ENCODE measurements at regions not wholly inside any gene's neighbourhood (a gene's known extent, or its start where the extent isn't known, plus 50 kb on each side); places are given as distances from the start of the nearest gene placed in this dataset.

DNA sequence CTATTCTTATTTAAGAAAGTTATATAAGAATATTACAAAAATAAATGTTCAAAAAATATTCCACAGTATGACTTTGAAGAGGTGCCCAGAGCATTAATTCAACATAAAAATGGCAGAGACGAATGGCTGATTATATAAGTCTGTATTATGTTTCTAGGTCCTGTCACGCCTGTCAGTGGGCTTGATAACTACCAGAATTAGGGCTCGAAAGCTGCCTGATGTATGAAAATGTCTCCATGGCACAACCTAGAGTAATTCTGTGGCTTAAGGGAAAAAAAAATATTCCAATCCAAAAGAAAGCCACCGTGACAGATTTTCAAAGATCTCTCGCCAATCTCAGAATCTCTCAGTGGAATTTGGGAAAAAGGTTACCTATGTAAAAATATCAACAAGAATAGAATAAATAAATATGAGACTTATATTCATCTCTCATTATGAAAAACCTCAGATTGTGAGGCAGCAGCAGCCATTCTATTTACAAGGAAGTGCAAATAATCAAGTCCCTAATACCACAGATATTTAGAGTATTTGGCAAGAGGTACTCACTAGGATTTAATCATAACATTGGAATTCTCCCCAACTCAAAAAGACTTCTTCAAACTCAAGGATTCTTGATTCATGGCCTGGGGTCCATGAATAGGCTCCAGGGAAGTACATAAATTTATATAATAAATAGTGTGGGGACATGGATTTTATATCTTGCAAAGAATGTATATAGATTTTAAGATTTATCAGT, 489.1 kb upstream of the INTU start:
- Histone ChIP-seq H4K20me1 (replicated peaks; ENCODE audit: control insufficient read depth, extremely low read depth, insufficient read depth, low read length) (no peaks in the 10 kb centered on the region), H3K4me2 (ENCODE audit: insufficient read depth, low read length) (no peak overlapping the region), H3K9me3 (replicated peaks; ENCODE audit: control insufficient read depth, insufficient read depth, low read length) (no peaks in the 10 kb centered on the region), H3K27ac (ENCODE audit: insufficient read depth, low read depth, low read length) (no peak overlapping the region), H3K4me3 (replicated peaks in 1 of 3; ENCODE audit: insufficient read depth in 1 of 3, low read depth in 1 of 3, low read length in 3 of 3) (no peak overlapping the region), H3K27me3 (ENCODE audit: control insufficient read depth in 2 of 2, insufficient read depth in 2 of 2, low read length in 2 of 2) (no peaks in the 10 kb centered on the region), H3K9ac (replicated peaks; ENCODE audit: extremely low read depth, insufficient read depth, low read length) (no peak overlapping the region), H2AFZ (ENCODE audit: low read depth, low read length) (no peak overlapping the region), H3K4me1 (ENCODE audit: control insufficient read depth, extremely low read depth, insufficient read depth, low read length) (no peaks in the 10 kb centered on the region), H3K36me3 (ENCODE audit: control insufficient read depth in 2 of 2, extremely low read depth in 1 of 2, insufficient read depth in 2 of 2, low read length in 2 of 2) (no peaks in the 10 kb centered on the region), H3K79me2 (ENCODE audit: control insufficient read depth, insufficient read depth, low read length) (no peaks in the 10 kb centered on the region), H3K9me1 (replicated peaks; ENCODE audit: control insufficient read depth, extremely low read depth, insufficient read depth, low read length) (no peaks in the 10 kb centered on the region)
- ChIA-PET CTCF (no interaction called here), POLR2A (no interaction called here)
- FAIRE-seq, result no peak
- TF ChIP-seq POLR2A (IDR thresholded peaks at IDR 0.05; ENCODE audit: low read depth, low read length) (no peak), POLR2AphosphoS5 (IDR thresholded peaks at IDR 0.05; ENCODE audit: insufficient read depth, low read depth, low read length) (no peak), MYC (IDR thresholded peaks at IDR 0.05; ENCODE audit: low read depth, low read length) (no peak), GATA2 (IDR thresholded peaks at IDR 0.05; ENCODE audit: insufficient read depth, insufficient read length, low read depth, low read length) (no peak), JUN (IDR thresholded peaks at IDR 0.05; ENCODE audit: borderline replicate concordance, insufficient read depth, insufficient read length, low read depth) (no peak), MAX (IDR thresholded peaks at IDR 0.05; ENCODE audit: insufficient read depth, insufficient read length) (no peak), EZH2 (IDR thresholded peaks at IDR 0.05; ENCODE audit: borderline replicate concordance, low read depth, low read length, severe bottlenecking) (no peak), FOS (IDR thresholded peaks at IDR 0.05; ENCODE audit: borderline replicate concordance, insufficient read depth, low read length) (no peak)
- TF ChIP-seq, protein P1, sequence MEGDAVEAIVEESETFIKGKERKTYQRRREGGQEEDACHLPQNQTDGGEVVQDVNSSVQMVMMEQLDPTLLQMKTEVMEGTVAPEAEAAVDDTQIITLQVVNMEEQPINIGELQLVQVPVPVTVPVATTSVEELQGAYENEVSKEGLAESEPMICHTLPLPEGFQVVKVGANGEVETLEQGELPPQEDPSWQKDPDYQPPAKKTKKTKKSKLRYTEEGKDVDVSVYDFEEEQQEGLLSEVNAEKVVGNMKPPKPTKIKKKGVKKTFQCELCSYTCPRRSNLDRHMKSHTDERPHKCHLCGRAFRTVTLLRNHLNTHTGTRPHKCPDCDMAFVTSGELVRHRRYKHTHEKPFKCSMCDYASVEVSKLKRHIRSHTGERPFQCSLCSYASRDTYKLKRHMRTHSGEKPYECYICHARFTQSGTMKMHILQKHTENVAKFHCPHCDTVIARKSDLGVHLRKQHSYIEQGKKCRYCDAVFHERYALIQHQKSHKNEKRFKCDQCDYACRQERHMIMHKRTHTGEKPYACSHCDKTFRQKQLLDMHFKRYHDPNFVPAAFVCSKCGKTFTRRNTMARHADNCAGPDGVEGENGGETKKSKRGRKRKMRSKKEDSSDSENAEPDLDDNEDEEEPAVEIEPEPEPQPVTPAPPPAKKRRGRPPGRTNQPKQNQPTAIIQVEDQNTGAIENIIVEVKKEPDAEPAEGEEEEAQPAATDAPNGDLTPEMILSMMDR (IDR thresholded peaks at IDR 0.05; ENCODE audit: extremely low read depth in 1 of 2, insufficient read depth in 1 of 2, low read depth in 1 of 2, low read length in 2 of 2), result no peak
- no peak for DNase-seq (ENCODE audit: low read depth, low spot score)
- no TSS peak for BruUV-seq (replicated peaks)
- dilution Hi-C loops (cut with MboI; ENCODE audit: extremely low pct_ligation_motif_present, low sequenced_read_pairs) (no loop called here), intact Hi-C loops (cut with micrococcal nuclease) (no loop called here)
